GM12878 (cell line): ENCODE measurements at regions not wholly inside any gene's neighbourhood (a gene's known extent, or its start where the extent isn't known, plus 50 kb on each side); places are given as distances from the start of the nearest gene placed in this dataset.

Experiments
- ATAC-seq: fragments of 200-7000 bp; cut with Tn5 transposase; 3 replicates; pipeline ENCODE4 v1.9.1; 2020; ENCODE audit warnings: mild to moderate bottlenecking, moderate library complexity
- BruUV-seq: library from RNA; stranded (reverse); fragments of 400-500 nt; replicated peaks from 2 replicates; lab custom pipeline; 2021; lab: Mats Ljungman, UMichigan
- CTCF ChIA-PET: fragments of 300-600 bp; sonication (Branson Sonifier 250); formaldehyde crosslinking; extraction: SDS; loops from one replicate; lab custom pipeline; 2021; ENCODE audit warnings: inconsistent platforms; lab: Yijun Ruan, JAX
- POLR2A ChIA-PET: fragments of 350-600 bp; formaldehyde crosslinking; extraction: SDS; loops from one replicate; lab custom pipeline; 2021; ENCODE audit warnings: inconsistent platforms; lab: Charles Lee
- RAD21 ChIA-PET: fragments of 300-600 bp; sonication (Branson Sonifier 250); formaldehyde crosslinking; loops from one replicate; lab custom pipeline; 2023; ENCODE audit warnings: antibody characterized with exemption; ENCODE audit not compliant: unreplicated experiment; lab: Charles Lee
- SMC1A ChIA-PET: fragments of 300-600 bp; sonication (Branson Sonifier 250); formaldehyde crosslinking; loops from one replicate; lab custom pipeline; 2023; ENCODE audit not compliant: unreplicated experiment, uncharacterized antibody; lab: Charles Lee
- DNase-seq: peaks from one replicate; pipeline ENCODE4 v3.0.0-alpha.2; 2011; ENCODE audit warnings: low read depth, low spot score
- FAIRE-seq: peaks from 3 replicates; lab custom pipeline; 2011; peaks lifted over from hg19 to GRCh38; lab: Jason Lieb, UNC
- H2AFZ ChIP-seq: 2 replicates; pipeline ENCODE4 v1.6.0; 2011; ENCODE audit warnings: low read depth, low read length, control low read depth; ENCODE audit not compliant: control insufficient read depth
- H3K27ac ChIP-seq: 2 replicates; pipeline ENCODE4 v1.5.1; 2011; ENCODE audit warnings: control low read depth; ENCODE audit not compliant: control insufficient read depth, insufficient read depth
- H3K27me3 ChIP-seq, 2 experiments: replicated peaks in 1 of 2; 2 replicates each; pipeline versions ENCODE4 v1.6.0 to v1.6.1; 2011; ENCODE audit warnings: low read length in 1 of 2; ENCODE audit not compliant: control insufficient read depth in 2 of 2, insufficient read depth in 2 of 2
- H3K36me3 ChIP-seq, 2 experiments: 2 replicates each; pipeline ENCODE4 v1.5.1; 2011; ENCODE audit warnings: low read length in 1 of 2; ENCODE audit not compliant: control insufficient read depth in 2 of 2, insufficient read depth in 2 of 2
- H3K4me1 ChIP-seq: 2 replicates; pipeline ENCODE4 v1.6.1; 2011; ENCODE audit warnings: mild to moderate bottlenecking, low read length, moderate library complexity, mixed read lengths; ENCODE audit not compliant: control insufficient read depth, insufficient read depth
- H3K4me2 ChIP-seq: 2 replicates; pipeline ENCODE4 v1.6.0; 2011; ENCODE audit warnings: control low read depth; ENCODE audit not compliant: control insufficient read depth, insufficient read depth
- H3K4me3 ChIP-seq: fragments of 200-600 bp; sonication (generic); 2 replicates; pipeline ENCODE4 v1.5.1; 2016
- H3K79me2 ChIP-seq: 2 replicates; pipeline ENCODE4 v1.6.0; 2011; ENCODE audit warnings: low read length; ENCODE audit not compliant: control insufficient read depth, insufficient read depth
- H3K9ac ChIP-seq: 2 replicates; pipeline ENCODE4 v1.8.0; 2011; ENCODE audit warnings: low read length, control low read depth, mixed read lengths; ENCODE audit not compliant: control insufficient read depth, insufficient read depth
- H3K9me3 ChIP-seq: replicated peaks from 3 replicates; pipeline ENCODE4 v1.5.1; 2011; ENCODE audit warnings: mild to moderate bottlenecking, low read length; ENCODE audit not compliant: control insufficient read depth, insufficient read depth
- H4K20me1 ChIP-seq: 2 replicates; pipeline ENCODE4 v1.6.0; 2011; ENCODE audit not compliant: control insufficient read depth, insufficient read depth
- ATF7 ChIP-seq: fragments of 450-650 bp; IDR thresholded peaks from 2 replicates; pipeline ENCODE4 v1.6.1; 2016; ENCODE audit warnings: low read depth, mild to moderate bottlenecking
- CBFB ChIP-seq: IDR thresholded peaks from 2 replicates; pipeline ENCODE4 v1.6.1; 2016; ENCODE audit warnings: antibody characterized with exemption, low read depth
- CBX3 ChIP-seq: fragments of 200-600 bp; sonication (generic); IDR thresholded peaks from 2 replicates; pipeline ENCODE4 v1.6.1; 2016; ENCODE audit warnings: low read depth, borderline replicate concordance
- E4F1 ChIP-seq: fragments of 450-650 bp; IDR thresholded peaks from 2 replicates; pipeline ENCODE4 v1.6.1; 2018; ENCODE audit warnings: borderline replicate concordance, mild to moderate bottlenecking; ENCODE audit not compliant: partially characterized antibody
- PML ChIP-seq: IDR thresholded peaks from 2 replicates; pipeline ENCODE4 v1.6.1; 2012; ENCODE audit warnings: low read length, inconsistent platforms
- SMAD5 ChIP-seq: IDR thresholded peaks from 2 replicates; pipeline ENCODE4 v1.6.1; 2016; ENCODE audit warnings: antibody characterized with exemption, low read depth
- SRF ChIP-seq, 2 experiments: IDR thresholded peaks; 2 replicates each; pipeline ENCODE4 v1.6.1; 2011; ENCODE audit warnings: low read depth in 2 of 2, low read length in 2 of 2, mild to moderate bottlenecking in 1 of 2, moderate library complexity in 1 of 2
- TBL1XR1 ChIP-seq: IDR thresholded peaks from 2 replicates; pipeline ENCODE4 v1.6.1; 2012; ENCODE audit warnings: low read depth, low read length, improper control_type of control experiment
- WGBS: methylation state at CpG from one replicate; pipeline ENCODE4 v1.1.6; 2016; ENCODE audit warnings: low lambda C conversion rate; ENCODE audit not compliant: insufficient replicate concordance, insufficient coverage; ENCODE audit errors: missing lambda C conversion rate; 5-methylcytosine and 5-hydroxymethylcytosine counted together
- in situ Hi-C: fragments of 300-500 bp; cut with MboI; formaldehyde crosslinking; loops from 9 replicates; pipeline ENCODE4 v1.14.3; 2018; ENCODE audit warnings: mixed read lengths
- intact Hi-C: fragments of 100-400 bp; cut with micrococcal nuclease; formaldehyde crosslinking; loops from one replicate; pipeline ENCODE4 v1.14.2; 2022; ENCODE audit not compliant: unreplicated experiment

GRCh38 chr2:147467441-147467840 lies 377.4 kb upstream of the ACVR2A start:
- SMC1A ChIA-PET = no interaction called here
- Histone ChIP-seq H3K9ac (no peak overlapping the region), H3K9me3 (no peaks in the 10 kb centered on the region), H3K4me2 (no peak overlapping the region), H3K4me3 (no peak overlapping the region), H4K20me1 (no peaks in the 10 kb centered on the region), H2AFZ (no peak overlapping the region), H3K27me3 (no peaks in the 10 kb centered on the region), H3K36me3 (no peaks in the 10 kb centered on the region), H3K27ac (no peak overlapping the region), H3K79me2 (no peaks in the 10 kb centered on the region), H3K4me1 (no peaks in the 10 kb centered on the region)
- POLR2A ChIA-PET = no interaction called here
- RAD21 ChIA-PET = no interaction called here
- no peak for ATAC-seq
- in situ Hi-C loops = no loop called here
- WGBS = 0% methylated on average over 1 of the region's 1 CpG
- no peak for TF ChIP-seq CBX3
- TF ChIP-seq E4F1 = no peak
- TF ChIP-seq CBFB = no peak
- no peak for TF ChIP-seq ATF7
- TF ChIP-seq SRF (IDR thresholded peaks at IDR 0.05; ENCODE audit: low read depth in 2 of 2, low read length in 2 of 2) = no peak
- TF ChIP-seq SMAD5 = no peak
- TF ChIP-seq TBL1XR1 = no peak
- TF ChIP-seq PML = no peak
- CTCF ChIA-PET = no interaction called here
- intact Hi-C loops = no loop called here
- DNase-seq = no peak
- BruUV-seq = no TSS peak
- no peak for FAIRE-seq
